GM19238 (cell line): ENCODE measurements at regions not wholly inside any gene's neighbourhood (a gene's known extent, or its start where the extent isn't known, plus 50 kb on each side); places are given as distances from the start of the nearest gene placed in this dataset.

ENCODE experiments used
- DNase-seq: peaks from one replicate; pipeline ENCODE4 v3.0.0; 2011; ENCODE audit warnings: low spot score; ENCODE audit not compliant: insufficient read length

DNA sequence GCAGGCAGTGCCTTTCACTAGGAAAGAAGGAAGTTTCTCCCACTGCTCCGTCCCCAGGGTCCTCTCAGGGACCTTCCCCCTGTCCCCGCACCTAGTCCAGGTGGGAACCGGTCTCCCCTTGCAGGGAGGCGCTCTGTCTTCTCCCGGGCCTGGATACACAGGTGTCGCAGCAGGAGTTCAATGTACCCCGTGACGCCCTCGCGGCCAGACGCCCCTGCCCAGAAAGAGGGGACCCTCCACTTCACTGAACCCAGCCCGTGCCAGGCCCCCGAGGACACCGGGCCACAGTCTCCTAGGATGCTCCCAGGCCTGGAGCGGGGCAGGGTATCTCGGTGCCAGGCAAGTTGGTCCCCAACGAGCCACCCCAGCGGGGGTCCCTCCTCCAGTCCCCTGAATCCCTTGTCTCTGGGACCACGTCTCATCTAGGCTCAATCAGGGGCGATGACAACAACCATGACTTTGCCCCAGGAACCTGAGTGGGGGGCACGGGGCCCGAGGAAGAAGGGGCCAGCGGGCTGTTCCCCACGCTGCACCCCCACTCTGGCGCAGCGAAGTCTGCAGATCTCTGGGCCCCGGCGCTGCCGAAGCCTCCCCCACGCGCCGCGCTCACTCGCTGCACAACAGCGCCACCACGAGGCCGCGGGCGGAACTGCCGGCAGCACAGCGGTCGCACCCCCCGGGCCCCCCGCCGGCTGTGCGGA lies 103.0 kb downstream of the EDN3 start:
- DNase-seq: peak; percentile 61

DNA sequence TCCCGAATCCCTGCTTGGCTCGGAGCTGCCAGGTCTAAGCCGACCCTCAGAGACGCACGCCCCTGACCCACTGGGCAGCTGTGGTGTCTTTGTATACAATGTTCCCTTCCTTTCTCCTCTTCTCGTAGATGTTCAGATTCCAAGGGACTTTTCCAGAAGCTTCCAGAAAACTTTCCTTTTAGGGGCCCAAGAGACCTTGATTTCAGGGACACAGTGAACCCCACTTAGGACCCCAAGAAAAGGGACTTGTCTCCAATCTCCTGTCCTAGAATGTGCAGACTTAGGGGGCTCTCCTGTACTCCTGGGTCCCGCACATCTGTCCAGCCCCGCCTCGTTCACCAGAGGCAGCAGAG lies 103.5 kb downstream of the EDN3 start:
- no peak for DNase-seq

DNA sequence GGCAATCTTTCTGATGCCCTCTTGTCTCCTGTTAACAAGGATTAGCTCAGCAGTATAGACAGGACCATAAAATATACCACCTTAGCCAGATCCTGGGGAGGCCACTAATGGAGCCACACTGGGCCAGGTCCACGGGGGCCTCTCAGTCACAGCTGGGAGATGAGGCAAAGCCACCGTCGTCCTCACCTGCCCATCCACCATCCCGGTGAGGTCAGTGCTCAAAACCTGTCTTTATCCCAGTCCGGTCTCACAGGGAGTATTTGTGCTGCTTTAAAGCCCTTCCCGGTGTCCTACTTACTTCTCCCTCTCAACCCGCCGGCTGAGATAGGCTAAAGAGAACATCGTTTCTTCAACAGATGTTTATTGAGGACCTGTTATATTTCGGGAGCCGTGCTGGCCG lies 104.3 kb downstream of the EDN3 start:
- DNase-seq: no peak

DNA sequence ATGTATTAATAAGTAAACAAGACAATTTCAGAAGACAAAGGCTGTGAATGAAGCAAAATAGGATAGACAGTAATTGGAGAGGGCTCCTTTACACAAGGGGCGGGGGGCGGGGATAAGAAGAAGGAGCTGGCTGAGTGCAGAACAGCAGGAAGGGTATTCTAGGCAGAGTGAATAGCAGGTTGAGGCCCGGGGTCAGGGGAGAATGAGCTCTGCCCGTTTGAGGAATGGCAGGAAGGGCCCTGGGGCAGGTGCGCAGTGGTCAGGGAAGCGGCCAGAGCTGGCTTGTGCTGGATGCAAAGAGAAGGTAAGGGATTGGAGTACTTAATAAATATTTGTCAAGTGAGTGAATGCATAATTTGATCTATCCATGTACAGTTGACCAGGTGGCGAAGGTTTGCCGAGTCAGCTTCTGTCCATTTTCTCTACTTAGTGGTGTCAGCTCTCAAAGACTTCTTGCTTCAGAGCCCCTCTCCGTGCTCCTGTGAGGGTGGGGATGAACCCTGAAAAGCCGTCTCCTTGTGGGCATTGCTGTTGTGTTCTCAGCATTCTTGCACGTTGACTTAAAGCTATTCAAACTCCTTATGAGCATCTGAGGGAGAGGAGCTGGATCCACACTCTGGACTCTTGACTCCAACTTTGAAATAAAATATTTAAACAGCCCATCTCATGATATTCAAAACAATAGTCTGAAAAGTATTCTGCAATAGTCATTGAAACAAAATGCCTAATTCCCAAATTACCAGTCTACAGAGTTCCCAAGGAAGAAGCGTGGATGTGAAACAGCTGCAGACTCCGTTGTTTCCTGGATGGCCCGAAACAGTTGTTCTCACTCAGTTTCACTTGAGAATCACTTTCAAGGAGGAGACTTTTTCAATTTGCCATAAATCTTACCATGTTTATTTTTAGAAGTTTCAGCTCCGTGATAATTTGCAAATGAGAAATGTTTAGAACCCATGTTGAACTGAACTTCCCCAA lies 105.1 kb downstream of the EDN3 start:
- DNase-seq: no peak

DNA sequence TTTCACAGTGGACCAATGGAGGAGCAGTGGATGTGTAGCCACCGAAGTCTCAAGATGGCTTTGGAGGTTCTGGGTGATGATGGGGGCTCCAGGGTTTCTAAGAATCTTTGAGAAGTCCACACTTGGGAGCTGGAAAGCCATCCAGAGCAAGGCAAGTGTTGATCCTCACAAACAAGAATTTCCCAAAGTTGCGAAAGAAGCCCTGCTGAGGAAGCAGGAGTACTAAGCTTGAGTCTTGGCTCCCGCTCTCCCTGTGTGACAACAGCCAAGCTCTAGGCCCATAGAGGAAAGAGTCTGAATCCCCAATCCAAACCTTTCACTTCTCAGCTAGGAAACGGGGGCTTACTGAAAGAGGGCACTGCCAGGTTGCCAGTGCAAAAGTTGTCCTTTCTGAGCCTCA lies 106.0 kb downstream of the EDN3 start:
- DNase-seq: no peak

DNA sequence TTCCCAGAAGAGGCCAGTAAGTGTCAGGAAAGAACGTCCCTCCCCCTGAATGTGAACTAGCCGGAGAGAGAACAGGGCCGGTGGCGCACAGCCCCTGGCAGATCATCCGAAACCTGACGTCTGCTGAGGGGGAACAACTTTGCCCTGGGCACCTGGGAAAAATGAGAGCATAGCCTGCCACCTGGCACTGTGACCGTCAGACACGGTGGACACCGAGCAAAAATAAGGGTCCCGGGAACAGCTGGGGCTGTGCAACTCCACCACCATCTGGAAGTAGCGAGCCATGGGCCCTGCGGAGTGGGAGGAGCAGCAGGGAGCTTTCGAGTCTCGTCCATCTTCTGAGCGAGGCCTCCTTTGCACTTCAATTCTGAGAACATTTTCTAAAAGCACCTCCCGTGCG lies 110.8 kb downstream of the EDN3 start:
- no peak for DNase-seq

DNA sequence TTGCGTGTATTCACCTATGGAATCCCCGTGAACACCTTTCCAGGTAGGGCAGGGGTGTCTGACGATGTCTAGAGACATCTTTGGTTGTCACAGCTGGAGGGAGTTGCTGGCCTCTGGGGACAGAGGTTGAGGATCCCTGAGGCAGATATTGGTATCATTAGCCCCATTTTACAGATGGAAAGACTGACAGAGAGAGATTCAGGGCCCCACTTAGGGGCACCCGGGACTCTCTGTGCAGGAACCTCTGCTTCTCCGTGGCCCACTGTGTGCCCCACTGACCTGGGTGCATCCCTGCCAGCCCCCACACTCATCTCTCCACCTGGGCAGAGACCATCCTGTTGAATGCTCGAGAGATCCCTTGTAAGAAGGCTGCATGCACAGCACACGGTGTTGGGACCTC lies 111.2 kb downstream of the EDN3 start:
- no peak for DNase-seq

DNA sequence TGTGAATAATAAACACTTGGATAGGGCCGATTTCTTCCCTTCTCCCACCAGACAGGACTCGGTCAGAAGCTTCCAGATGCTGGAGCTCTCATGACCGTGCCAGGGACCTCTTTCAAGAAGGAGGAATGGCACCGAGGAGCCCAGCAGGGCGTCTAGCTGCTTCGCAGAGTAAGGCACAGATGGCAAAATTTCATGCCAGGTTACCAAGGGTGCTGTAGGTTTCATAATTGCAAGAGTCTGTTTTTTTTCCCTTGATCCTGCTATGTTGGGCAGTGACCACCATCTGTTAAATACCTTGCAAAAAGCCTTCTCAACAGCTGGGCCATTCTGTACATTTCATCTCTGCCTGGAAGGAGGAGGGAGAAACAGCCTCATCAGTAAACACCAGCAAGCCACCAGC lies 111.8 kb downstream of the EDN3 start:
- no peak for DNase-seq

DNA sequence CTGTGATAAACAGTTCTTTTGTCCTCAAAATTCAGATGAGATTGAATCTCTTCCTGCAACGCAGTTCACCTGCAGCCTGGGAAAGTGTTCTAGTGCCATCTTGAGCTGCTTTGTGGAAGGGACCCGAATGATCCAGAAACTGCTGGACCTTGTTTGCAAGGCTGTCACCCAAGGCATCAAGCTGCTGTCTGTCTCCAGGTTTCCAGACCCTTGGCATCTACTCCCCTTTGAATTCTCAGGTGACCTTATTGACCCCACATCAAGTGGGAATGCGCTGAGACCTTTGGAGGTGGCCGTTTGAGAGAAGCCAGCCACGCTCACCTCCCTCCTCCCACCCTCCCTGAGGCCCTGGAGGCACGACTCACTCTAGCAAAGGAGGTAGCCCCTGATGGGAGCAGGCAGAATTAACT lies 112.5 kb downstream of the EDN3 start:
- no peak for DNase-seq

DNA sequence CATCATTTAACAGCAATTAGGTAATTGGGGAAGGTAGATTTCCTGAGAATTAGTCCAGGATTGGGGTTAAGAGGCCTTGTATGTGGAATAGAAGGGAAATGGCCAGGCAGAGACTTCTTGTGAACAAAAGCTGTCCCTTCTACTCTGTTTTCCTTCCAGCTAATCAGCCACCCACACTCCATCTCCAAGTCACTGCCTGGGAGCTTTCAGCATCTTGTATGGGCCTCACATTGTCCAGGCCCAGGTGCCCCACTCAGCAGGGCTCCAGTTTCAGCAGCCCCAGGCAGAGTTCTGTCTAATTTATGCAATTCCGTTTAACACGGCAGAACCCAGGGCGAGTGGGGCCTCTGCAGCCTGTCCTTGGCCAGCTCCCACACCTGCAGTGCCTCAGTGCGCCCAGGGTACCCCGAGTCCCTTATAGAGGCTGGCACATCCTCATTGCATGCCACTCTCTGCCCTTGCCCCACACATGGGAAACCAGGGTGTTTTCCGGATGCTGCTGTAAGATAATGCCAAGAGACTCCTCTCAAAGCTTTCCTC lies 113.0 kb downstream of the EDN3 start:
- no peak for DNase-seq

DNA sequence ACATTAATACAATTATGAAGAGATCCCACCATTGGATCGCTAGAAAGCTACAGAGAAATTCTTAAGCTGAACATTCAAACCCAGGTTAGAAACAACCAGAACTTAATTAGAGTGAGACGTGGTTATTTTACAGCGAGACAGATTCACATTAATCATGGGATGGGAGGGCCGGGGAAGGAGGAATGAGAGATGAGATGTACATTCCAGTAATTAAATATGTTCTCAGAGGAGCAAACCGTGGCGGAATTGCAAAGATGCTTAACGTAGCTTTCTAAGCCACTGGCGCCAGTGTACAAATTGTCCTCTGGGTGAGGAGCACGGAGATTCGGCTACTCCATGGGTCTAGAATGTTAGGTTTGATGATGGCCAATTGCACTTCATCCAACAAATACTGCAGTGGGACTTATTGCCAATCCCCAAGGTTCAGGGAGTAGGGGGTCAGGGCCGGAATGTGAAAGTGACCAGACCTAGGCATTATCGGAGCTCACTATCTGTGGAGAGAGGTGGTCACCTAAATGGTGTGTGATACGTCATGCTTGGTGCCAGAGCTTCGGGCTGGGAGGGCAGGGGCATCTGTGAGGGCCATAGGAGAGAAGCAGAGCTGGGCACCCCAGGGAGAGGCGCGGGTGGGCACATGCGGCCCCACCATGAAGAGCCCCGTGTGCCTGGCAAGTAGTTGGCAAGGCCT lies 114.7 kb downstream of the EDN3 start:
- no peak for DNase-seq

DNA sequence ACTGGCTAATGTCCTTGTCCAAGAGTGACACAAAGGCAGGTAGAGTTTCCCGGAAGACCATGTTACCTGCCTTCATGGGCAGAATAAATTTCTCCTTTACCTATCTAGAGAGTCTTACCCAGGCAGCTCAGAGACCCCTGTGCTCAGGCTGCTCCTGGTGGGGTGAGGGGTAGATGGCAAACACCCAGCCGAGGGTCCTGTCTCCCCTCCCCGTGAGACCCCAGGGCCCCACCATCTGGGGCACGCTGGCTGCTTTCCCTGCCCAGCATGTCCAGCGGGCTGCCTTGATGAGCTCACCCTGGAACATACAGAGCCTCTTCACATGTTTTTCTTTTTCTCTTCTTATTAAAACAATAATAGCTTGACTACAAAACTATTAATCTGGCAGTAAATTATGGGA lies 116.5 kb downstream of the EDN3 start:
- DNase-seq: no peak

DNA sequence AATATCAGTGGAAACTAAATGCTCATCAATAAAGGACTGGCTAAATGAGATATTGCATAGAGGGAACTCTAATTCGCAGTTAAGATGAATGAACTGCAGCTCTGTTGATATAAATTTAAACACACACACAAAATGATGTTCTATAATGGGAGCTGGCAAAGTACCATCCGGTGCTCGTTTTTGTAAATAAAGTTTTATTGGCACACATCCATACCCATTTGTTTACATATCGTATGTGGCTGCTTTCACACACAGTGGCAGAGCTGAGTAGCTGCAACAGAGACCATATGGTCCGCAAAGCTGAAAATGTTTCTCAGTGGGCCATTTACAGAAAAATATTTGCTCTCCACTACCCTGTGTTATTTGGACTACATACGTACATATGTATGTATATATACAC lies 120.7 kb downstream of the EDN3 start:
- no peak for DNase-seq

DNA sequence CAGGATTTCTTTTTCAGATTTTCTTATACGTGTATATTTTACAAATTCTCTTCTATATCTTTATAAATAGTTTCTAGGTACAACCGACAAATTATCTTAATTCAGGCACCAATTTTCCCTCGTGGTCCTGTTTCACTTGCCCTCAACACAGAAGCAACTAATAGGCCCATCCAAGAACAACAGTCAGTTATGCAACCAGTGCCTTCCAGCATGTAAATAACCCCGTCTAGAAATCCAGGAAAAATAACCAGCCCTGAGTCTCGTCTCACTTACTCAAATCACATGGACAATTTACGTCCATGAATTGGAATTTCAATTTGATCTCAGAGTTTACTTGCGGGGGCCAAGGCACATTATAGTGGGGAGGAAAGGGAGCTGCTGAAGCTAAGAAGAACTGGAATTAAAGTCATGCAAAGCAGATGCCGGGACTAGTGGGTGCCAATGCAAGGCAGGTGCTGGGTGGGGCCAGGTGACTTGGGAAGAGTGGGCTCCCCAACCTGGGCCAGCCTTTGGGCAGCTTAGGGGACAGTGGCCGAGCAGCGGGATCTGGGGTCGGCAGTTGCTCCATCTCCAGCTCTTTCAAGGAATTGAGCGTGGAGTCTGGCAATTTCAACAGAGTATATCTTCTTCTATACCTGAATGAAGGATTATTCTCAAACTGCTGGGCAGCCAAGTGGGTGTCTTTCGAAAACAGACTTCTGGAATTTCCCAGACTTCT lies 121.7 kb downstream of the EDN3 start:
- no peak for DNase-seq

DNA sequence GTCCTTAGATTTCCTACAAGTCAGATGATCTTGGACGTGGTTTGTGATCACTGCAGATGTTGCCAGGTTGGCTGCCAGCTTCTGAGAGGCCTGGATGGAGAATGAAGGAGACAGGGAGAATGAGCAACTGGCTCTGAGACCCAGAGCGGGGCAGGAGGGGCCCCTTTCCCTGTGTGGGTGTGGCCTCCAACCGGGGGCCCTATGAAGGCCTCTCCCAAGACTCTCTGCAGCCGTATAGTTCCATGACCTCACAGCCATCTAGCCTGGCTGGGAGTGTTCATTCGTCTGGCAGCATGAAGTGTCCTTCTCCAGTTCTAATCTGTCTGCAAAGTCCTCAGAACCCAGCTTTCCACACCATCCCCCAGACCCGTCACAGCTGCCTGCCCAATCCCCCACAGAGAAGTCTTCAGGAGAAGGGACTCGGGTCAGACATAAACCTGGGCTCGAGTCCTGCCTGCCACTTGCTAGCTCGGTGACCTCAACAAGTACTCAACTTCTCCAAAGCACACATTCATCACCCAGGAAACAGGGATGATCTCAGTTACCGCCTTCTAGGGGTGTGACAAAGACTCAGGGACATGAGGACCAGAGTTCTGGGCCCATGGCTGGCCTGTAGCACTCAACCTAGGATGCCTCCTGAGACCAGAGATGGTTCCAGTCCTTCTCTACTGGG lies 122.6 kb downstream of the EDN3 start:
- no peak for DNase-seq

DNA sequence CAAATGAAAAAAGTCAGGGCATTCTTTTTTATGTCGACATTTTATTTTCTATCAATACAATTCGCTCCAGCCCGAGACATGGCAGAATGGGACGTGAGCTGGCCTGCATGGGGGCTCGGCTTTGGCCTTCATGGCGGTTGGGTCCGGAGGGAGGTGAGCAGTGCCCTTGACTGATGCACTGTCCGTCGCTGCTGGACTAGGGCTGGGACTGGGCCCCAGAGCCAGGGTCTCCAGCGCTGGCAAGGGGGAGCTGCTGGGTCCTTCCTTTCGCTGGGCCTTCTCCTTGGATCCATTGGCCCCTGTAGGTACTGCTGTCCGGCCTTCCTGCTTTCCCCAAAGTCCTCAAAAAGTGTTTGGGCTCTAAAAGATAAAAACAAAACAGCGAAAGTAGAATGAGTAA lies 124.6 kb downstream of the EDN3 start:
- no peak for DNase-seq

DNA sequence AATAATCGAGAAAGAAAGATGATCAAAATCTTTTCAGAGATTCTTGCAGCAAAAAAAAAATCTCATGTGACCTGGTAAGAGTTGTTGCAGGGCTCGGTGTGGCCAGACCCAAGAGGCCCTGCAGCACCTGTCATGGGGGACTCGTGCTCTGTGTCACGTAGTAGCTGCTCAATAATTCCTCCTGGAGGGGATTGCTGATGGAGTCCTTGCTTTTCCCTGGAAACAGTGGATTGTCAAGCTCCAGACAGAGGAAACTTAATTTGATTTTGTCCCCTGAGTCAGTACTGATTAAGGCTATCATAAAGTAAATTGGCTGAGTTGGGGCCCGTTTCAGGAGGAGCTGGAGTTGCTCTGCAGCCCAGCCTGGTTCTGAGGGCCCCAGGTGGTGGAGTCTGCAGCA lies 125.2 kb downstream of the EDN3 start:
- DNase-seq: no peak

DNA sequence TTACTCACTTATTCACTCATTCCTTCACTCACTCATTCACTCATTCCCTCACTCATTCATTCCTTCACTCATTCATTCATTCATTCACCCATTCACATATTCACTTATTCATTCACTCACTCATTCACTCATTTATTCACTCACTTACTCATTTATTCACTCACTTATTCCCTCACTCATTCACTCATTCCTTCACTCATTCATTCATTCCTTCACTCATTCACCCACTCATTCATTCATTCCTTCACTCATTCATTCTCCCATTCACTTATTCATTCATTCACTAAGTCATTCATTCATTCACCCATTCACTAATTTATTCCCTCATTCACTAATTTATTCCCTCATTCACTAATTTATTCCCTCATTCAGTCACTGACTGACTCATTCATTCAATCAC lies 127.6 kb downstream of the EDN3 start:
- DNase-seq: no peak

DNA sequence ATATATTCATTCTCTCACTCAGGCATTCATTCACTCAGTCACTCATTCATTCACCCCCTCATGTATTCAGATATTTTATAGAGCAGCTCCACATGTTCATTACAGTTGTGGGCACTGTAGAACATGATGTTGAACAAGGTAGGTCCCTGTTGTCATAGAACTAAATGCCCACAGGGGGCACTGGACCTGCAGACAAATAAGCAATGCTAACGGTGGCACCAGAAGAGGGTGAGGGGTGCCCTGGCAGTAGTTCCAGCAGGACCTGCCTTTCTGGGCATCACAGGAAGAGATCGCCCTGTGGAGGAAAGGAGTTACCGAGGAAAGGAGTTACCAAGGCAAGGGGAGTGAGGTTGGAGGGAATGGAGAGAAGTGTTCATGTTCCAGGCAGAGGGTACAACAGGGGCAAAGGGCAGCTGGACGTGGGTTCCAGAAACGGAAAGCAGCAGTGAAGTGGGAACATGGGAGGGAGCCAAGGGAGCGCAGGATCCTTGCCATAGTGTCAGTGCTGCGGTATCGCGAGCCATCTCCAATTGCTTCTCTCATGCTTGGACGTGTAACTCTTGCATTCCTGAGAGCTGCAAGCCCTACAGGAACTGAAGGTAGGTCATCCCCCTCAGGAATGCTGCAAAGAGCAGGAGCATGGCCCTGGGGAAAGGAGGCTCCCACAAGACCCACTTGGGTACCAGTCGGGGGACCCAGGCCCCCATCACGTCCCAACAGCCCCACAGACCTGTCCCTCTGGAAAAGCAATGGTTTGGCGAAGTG lies 128.2 kb downstream of the EDN3 start:
- no peak for DNase-seq

DNA sequence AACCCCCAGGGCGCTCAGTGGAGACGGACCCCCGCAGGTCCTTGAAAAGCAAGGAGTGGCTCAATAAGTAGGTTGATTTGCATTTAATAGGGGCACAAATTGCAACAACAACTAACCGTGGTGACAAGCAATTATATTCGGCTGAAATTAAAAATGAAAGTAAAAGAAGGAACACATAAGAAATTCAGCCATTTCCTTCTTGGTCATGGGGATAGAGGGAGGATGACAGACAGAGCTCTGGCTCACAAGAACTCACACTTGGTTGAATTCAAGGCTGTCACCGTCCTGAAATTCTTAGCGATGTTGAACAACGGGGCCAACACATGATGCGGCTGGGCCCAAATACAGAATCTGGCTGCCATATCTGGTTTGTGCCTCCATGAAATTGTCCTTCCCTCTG lies 129.0 kb downstream of the EDN3 start:
- DNase-seq: no peak
